ENCODE measurements at regions not wholly inside any gene's neighbourhood (a gene's known extent, or its start where the extent isn't known, plus 50 kb on each side); places are given as distances from the start of the nearest gene placed in this dataset.

- in situ Hi-C loops (cut with HindIII; ENCODE audit: low sequenced_read_pairs), result no loop called here
Observed at GRCh38 chr6:14704383-14705271, 541.2 kb upstream of the JARID2 start.

- in situ Hi-C loops (cut with HindIII; ENCODE audit: low sequenced_read_pairs), result no loop called here
Observed at GRCh38 chr6:14705841-14706377, 540.0 kb upstream of the JARID2 start.

DNA sequence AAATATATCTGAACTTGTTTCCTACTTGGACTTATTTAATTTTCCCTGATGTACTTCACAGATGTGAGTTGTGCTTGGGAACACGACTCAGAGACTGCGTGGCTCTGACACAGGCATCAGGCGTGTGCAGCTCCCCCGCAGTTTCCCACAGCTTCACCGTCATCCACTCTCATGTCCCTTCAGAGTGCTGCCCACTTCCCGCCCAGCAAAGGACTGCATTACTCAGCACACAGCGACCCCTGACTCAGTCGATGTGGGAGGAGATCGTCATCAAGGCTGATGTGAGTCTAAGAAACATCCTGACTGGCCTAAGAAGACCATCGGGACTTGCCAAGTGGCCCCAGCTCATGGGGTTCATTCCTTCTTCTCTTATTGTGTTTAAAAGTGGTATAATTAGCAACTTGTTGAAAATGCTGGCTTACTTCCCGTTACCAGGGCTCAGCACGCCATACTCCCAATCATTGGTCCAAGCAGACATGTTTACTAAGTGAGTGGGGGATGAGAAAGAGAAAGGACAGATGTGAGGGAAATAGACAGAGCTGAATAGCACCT lies 539.4 kb upstream of the JARID2 start:
- in situ Hi-C loops (cut with HindIII; ENCODE audit: low sequenced_read_pairs), result no loop called here

DNA sequence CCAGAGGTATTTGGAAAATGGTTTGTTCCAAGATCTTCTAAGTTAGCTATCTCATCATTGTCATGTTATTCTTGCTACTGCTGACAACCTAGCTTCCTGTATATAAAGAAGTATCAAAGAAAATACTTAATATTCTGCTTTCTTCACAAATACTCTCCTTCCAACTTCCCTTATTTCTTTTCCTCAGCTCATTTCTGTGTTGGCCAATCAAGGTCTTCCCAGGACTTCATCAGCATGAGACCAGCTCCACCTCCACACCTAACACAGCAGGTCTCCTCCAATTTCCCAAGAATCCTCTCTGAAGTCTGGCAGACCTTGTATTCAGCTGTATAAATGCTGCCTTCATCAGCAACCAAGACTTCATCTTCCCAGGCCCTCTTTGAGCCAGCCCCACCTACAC lies 538.6 kb upstream of the JARID2 start:
- in situ Hi-C loops (cut with HindIII; ENCODE audit: low sequenced_read_pairs), result no loop called here

GRCh38 chr6:14707971-14708465 lies 537.9 kb upstream of the JARID2 start:
- in situ Hi-C loops (cut with HindIII; ENCODE audit: low sequenced_read_pairs), result no loop called here

- in situ Hi-C loops (cut with HindIII; ENCODE audit: low sequenced_read_pairs), result no loop called here
Observed at GRCh38 chr6:14709066-14709670, 536.7 kb upstream of the JARID2 start.

- in situ Hi-C loops (cut with HindIII; ENCODE audit: low sequenced_read_pairs), result loop anchor here (5.0 kb wide), 1 partner anchor 498 kb away; no protein-coding TSS in a partner anchor
Observed at GRCh38 chr6:14709900-14710299, 536.0 kb upstream of the JARID2 start.

- in situ Hi-C loops (cut with HindIII; ENCODE audit: low sequenced_read_pairs), result loop anchor here (5.0 kb wide), 1 partner anchor 498 kb away; no protein-coding TSS in a partner anchor
Observed at GRCh38 chr6:14710421-14710820, 535.4 kb upstream of the JARID2 start.

DNA sequence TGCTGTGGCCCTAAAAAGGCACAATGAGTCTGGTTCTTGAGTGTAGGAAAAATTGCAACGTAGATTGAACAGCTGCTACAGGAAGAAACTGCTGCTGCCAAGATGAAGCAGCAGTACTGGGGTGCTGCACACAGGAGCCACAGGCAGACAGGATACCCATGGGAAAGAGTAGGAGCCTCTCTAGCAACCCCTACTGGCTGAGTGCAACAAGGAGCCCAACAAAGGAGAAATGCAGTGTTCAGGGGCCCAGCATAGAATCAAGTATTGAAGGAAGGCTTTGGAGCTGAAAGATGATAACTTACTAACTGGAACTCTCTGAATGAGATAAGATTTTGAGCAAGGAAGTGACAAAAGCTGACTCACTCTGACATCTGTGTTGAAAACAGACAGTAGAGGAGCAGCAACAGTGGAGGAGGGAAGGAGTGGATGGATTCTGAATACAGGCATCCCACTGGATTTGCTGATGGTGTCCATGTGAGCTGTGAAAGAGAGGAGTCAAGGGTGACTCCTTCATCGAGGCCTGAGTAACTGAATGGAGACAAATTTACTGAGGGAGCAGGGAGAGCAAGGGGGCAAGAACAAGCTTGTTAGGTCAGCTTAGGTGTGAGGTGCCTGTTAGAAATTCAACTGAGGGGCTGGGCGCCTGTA lies 534.7 kb upstream of the JARID2 start:
- in situ Hi-C loops (cut with HindIII; ENCODE audit: low sequenced_read_pairs), result loop anchor here (5.0 kb wide), 1 partner anchor 499 kb away; no protein-coding TSS in a partner anchor

- in situ Hi-C loops (cut with HindIII; ENCODE audit: low sequenced_read_pairs), result loop anchor here (5.0 kb wide), 1 partner anchor 500 kb away; no protein-coding TSS in a partner anchor
Observed at GRCh38 chr6:14711704-14712379, 534.0 kb upstream of the JARID2 start.

- in situ Hi-C loops (cut with HindIII; ENCODE audit: low sequenced_read_pairs), result loop anchor here (5.0 kb wide), 1 partner anchor 501 kb away; no protein-coding TSS in a partner anchor
Observed at GRCh38 chr6:14713008-14713960, 532.6 kb upstream of the JARID2 start.

DNA sequence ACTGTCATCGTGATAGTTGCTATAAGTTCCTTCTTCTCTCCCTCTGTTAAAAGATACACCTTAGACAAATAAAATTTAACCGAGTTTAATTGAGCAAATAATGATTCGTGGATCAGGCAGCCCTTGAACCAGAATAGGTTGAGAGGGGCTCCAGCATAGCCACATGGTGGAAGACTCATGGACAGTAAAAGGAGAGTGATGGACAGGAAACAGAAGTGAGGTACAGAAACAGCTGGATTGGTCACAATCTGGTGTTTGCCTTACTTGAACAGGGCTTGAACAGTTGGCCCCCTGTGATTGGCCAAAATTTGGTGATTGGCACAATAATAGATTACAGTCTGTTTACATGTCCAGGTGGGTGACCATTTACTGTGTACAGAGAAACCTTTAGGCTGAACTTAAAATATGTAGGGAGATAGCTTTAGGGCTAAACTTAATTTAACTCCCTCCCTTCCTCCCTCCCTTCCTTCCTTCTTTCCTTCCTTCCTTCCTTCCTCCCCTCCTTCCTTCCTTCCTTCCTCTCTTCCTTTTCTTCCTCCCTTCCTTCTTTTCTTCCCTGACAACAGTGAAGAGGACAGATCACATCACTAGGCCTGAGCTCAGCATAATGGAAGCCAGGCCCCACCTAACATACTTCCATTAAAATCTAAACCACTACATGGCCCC lies 531.8 kb upstream of the JARID2 start:
- in situ Hi-C loops (cut with HindIII; ENCODE audit: low sequenced_read_pairs), result loop anchor here (5.0 kb wide), 1 partner anchor 502 kb away; no protein-coding TSS in a partner anchor

GRCh38 chr6:14715076-14715475 lies 530.8 kb upstream of the JARID2 start:
- in situ Hi-C loops (cut with HindIII; ENCODE audit: low sequenced_read_pairs), result no loop called here

- in situ Hi-C loops (cut with HindIII; ENCODE audit: low sequenced_read_pairs), result no loop called here
Observed at GRCh38 chr6:14716499-14717146, 529.2 kb upstream of the JARID2 start.

DNA sequence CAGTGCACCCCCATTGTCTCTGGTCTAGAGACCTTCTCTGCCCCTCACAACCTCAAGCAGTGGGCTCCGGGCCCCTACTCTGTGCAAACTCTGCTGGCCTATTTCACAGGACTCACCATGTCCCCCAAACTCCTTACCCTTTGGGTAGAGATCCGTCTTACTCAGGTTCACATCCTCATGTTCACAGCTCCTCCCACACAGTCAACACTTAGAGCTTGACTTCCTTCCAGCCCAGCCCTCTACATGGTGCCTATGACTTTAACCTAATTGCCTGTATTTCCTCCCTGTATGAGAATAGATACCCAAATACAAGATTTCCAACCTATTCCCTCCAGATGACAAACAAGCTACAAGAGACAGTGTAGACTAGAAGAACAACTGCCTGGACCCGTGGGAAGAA lies 528.6 kb upstream of the JARID2 start:
- in situ Hi-C loops (cut with HindIII; ENCODE audit: low sequenced_read_pairs), result no loop called here

GRCh38 chr6:14718861-14719260 lies 527.0 kb upstream of the JARID2 start:
- in situ Hi-C loops (cut with HindIII; ENCODE audit: low sequenced_read_pairs), result no loop called here

- in situ Hi-C loops (cut with HindIII; ENCODE audit: low sequenced_read_pairs), result no loop called here
Observed at GRCh38 chr6:14719270-14719669, 526.6 kb upstream of the JARID2 start.
